HFF-Myc (cell line): ENCODE measurements at regions not wholly inside any gene's neighbourhood (a gene's known extent, or its start where the extent isn't known, plus 50 kb on each side); places are given as distances from the start of the nearest gene placed in this dataset.

Experiments used
- DNase-seq: peaks from one replicate; pipeline ENCODE4 v3.0.0-alpha.2; 2011; ENCODE audit warnings: low read depth; ENCODE audit errors: extremely low read depth
- H3K4me3 ChIP-seq: replicated peaks from 2 replicates; pipeline ENCODE4 v1.5.1; 2011; ENCODE audit warnings: low read depth, mild to moderate bottlenecking, control low read depth, low read length
- CTCF ChIP-seq: IDR thresholded peaks from 2 replicates; pipeline ENCODE4 v1.5.1; 2012; ENCODE audit warnings: mild to moderate bottlenecking, low read depth, low read length, control low read depth; ENCODE audit errors: missing control alignments

- DNase-seq = no peak
- H3K4me3 ChIP-seq = no peak overlapping the region
- no peak for TF ChIP-seq CTCF
Measured at GRCh38 chr16:8239443-8239842, 350.9 kb downstream of the TMEM114 start.

DNA sequence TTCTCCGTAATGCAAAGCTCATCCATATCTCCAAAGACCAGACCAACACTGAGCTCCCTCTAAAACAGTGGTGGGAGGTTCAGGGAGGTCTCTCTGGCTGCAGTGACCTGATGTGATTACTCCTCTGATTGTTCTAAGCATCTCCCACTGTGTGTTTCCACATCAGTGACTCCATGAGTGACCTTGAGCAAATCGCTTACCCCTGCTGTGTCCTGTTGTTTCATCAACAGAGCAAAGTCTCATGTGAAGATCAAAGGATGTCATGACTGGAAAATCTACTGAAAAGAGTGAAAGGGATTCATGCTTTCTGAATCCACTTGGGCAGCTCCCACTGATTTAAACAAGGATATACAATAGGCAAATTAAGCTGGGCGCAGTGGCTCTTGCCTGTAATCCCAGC lies 352.9 kb downstream of the TMEM114 start:
- TF ChIP-seq CTCF = no peak
- H3K4me3 ChIP-seq = no peak overlapping the region
- no peak for DNase-seq

GRCh38 chr16:8236816-8237215 lies 353.5 kb downstream of the TMEM114 start:
- no peak for DNase-seq
- no peak for TF ChIP-seq CTCF

GRCh38 chr16:8230497-8230896 lies 359.8 kb downstream of the TMEM114 start:
- TF ChIP-seq CTCF = no peak
- no peak for DNase-seq

More at GRCh38 chr16:8236816-8237215, 353.5 kb downstream of the TMEM114 start:
- no peak overlapping the region for H3K4me3 ChIP-seq

GRCh38 chr16:8229011-8229520 lies 361.2 kb downstream of the TMEM114 start:
- no peak for DNase-seq
- H3K4me3 ChIP-seq = no peak overlapping the region

More at GRCh38 chr16:8230497-8230896, 359.8 kb downstream of the TMEM114 start:
- no peak overlapping the region for H3K4me3 ChIP-seq

DNA sequence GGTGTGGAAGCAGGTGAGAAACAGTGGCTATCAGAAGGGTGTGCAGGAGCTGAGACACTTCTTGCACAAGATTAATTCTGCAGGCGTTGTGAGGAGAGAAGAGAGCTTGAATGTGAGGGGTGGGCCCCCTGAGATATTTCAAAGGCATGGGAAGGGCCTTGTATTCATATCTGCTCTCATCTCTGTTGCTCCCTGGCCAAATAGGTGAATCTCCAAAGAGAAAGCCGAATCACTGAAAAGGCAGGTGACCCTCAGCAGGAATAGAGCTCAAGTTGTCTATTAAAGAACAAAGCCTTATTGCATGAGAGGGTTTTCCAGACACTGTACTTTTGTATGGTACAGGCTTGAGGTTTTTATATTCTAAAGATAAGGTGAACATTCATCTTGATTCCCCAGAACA lies 373.1 kb downstream of the TMEM114 start:
- DNase-seq = no peak
- no peak for TF ChIP-seq CTCF
- no peak overlapping the region for H3K4me3 ChIP-seq

More at GRCh38 chr16:8229011-8229520, 361.2 kb downstream of the TMEM114 start:
- no peak for TF ChIP-seq CTCF

DNA sequence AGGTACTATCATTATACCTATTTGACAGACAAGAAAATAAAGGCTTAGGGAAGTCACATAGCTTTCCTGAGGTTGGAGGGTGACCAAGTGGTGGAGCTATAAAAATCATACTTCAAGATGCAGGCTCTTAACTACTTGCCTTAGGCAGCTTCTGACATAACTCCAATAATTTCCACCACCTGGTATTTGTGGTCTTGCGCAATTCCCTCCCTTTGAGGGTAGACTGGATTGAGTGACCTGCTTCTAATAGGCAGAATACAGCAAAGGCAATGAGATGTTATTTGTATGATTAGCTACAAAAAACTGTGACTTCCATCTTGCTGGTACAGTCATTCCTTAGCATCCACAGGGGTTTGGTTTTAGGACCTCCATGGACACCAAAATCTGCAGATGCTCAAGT lies 385.5 kb downstream of the TMEM114 start:
- DNase-seq = no peak
- no peak for TF ChIP-seq CTCF

More for the DNA sequence above, 385.5 kb downstream of the TMEM114 start:
- no peak overlapping the region for H3K4me3 ChIP-seq
